T47D (cell line): ENCODE measurements at regions not wholly inside any gene's neighbourhood (a gene's known extent, or its start where the extent isn't known, plus 50 kb on each side); places are given as distances from the start of the nearest gene placed in this dataset.

Source experiments
- DNase-seq, 2 experiments: peaks; one replicate each; pipeline versions ENCODE4 v3.0.0 to v3.0.0-alpha.2; 2011 to 2012; ENCODE audit warnings: low read depth in 1 of 2, low spot score in 1 of 2
- JUND ChIP-seq: IDR thresholded peaks from 2 replicates; pipeline ENCODE4 v1.6.1; 2012; ENCODE audit warnings: low read depth
- in situ Hi-C: cut with HindIII; loops from 2 replicates; pipeline ENCODE4 v1.10.0; 2016; ENCODE audit warnings: low sequenced_read_pairs, low pct_unique_long_range_greater_than_20kb

DNA sequence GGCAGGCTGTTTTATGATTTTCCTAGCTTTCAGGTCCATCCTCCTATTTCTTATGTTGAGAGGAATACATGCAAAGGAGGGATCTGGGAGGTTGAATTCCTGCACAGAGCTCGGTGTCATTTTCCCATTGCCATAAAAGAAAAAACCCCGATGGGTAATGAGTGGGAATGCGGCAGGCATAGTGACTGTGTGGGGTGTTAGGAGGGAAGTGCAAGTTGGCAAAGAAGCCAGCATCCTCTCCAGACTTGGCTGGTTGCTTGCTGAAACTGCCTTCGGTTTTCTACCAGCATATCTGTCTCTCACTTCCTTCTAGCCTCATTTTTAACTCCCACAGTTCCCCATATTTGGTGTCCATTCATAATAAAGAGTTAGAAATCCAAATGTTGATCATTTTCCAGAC is 1046.1 kb downstream of the SLC6A15 start:
- no peak for TF ChIP-seq JUND
- DNase-seq: no peak
- in situ Hi-C loops: no loop called here

DNA sequence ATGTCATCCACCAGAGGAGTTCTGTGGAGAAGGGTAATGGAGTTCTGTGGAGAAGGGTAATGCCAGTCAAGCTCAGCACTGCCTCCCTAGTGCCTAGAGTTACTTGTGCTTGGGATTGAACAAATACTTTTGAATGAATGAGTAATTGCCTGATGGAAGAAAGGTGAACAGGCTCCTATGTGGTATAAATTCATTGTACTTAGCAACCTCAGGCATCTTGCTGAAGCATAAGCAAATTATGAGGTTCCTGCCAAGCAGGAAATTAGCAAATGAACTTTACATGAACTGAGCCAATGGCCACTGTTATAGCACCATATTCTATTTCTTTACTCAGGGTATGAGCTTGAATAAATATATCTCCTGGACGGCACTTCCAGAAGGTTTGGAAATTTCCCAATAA is 1047.2 kb downstream of the SLC6A15 start:
- TF ChIP-seq JUND: no peak
- in situ Hi-C loops: no loop called here
- DNase-seq: peak in 1 of 2 experiments; percentile 45

DNA sequence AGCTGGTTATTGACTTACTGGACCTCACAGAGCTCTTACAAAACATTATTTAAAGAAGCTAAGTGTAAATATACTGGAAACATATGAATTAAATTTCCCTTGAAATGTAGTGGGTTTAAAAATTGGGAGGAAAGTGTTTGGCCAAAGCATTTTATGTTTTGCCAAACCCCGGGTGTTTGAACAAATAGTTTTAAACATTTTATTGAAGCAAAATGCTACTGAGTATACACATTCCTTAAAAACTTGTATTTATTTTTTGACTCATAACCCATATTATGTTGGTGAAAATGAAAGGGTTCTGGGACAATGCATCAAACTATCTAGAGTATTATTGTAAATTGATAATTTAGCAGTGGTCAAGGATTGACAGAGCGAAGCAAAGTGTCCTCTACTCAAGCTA is 1048.5 kb downstream of the SLC6A15 start:
- no peak for DNase-seq
- TF ChIP-seq JUND: no peak
- in situ Hi-C loops: no loop called here

DNA sequence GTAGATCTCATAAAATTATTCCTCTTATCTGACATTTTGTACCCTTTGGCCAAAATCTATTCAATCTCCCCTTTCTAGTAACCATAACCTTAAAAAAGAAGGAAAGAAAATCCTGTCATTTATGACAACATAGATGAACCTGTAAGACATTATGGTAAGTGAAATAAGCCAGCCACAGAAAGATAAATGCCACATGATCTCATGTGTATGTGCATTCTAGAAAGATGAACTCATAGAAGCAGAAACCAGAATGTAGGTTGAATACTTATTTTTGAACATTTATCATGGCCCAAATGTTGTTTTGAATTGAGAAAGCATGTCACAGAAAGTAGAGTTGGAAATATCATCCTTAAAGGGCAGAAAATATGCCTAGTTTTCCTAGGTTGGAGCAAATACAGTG is 1053.6 kb downstream of the SLC6A15 start:
- no peak for DNase-seq
- in situ Hi-C loops: no loop called here
- TF ChIP-seq JUND: no peak

DNA sequence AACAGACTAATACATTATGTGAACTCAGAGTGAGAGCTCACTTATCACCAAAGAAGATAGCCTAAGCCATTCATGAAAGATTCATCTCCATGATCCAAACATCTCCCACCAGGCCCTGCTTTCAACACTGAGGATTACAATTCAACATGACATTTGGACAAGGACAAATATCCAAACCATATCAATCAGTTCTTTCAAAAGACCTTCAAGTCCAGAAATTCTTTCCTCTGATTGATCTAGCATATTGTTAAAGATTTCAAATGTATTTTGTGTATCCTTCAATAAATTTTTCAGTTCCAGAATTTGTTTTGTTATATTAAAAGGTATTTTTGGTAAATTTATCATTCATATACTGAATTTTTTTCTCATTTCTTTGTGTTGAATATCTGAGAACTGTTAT is 1055.8 kb downstream of the SLC6A15 start:
- DNase-seq: no peak
- in situ Hi-C loops: no loop called here
- no peak for TF ChIP-seq JUND

DNA sequence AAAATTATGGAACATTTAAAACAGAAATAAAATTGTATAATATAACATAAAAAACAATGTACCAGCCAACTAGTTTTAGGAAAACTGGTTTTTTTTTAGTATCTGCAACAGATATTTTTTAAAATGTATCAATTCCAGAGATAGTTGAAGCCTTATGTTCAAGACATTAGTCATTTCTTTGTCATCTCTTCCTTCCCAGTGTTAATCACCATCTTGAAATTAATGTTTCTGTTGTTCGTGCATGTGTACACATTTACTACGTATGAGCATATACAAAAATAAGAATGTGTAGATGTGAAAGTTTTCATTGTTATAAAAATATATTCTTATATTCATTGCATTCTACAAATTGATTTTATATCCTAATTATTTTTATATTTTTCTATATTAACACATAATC is 1062.1 kb downstream of the SLC6A15 start:
- DNase-seq: no peak
- no peak for TF ChIP-seq JUND
- in situ Hi-C loops: no loop called here

DNA sequence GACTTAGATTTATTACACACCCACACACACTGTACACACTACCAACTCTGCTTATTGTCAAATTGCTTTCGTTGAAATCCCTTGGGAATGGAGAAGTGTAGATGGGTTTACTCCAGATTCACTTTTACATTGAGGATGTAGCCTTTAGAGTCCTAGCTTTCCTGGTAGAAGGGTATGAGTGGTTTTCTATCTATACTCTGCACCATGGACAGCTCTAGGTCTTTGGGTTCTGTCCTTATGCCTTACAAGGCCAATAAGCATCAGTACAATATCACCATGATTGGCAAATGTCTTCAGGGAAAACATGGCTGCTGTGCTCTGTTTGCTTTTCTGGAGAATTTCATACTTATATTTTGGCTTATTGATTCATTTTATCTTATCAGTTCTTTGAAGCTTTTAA is 1063.9 kb downstream of the SLC6A15 start:
- no peak for DNase-seq
- in situ Hi-C loops: no loop called here
- TF ChIP-seq JUND: no peak

DNA sequence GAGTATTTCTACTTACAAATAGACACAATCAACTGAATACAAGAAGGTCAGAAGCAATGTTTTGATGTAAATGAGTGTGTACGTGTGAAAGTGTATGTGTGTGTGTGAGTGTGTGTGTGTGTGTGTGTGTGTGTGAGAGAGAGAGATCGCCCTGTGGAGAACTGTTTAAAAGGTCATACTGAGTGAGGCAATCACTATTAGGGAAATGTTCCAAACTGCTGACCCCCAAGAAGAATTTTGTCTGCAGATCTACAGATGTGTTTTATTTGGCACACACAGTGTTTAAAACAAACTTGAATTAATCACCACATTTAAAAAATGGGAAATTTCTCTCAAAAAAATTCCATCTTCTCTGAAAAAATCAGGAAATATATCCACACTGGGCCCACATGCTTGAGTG is 1069.1 kb downstream of the SLC6A15 start:
- no peak for DNase-seq
- no peak for TF ChIP-seq JUND
- in situ Hi-C loops: no loop called here

DNA sequence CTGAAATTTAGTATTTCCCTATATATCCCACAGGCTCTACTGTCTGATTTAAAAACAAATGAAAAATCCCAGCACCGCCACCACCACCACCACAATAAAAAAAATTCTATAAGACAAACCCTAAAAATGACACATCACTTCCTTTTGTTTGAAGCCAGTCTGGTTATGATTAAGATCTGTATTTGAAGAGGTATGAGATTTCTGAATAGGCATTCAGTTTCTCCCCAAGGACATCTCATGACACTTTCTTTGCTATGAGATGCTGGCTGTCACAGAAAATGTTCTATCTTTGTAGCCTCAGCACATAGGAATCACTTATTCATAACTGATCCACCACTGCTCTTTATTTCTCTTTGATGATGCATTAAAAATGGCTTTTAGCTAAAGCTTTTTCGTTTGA is 1071.0 kb downstream of the SLC6A15 start:
- no peak for TF ChIP-seq JUND
- peak in 1 of 2 experiments; percentile 5 for DNase-seq
- in situ Hi-C loops: no loop called here

DNA sequence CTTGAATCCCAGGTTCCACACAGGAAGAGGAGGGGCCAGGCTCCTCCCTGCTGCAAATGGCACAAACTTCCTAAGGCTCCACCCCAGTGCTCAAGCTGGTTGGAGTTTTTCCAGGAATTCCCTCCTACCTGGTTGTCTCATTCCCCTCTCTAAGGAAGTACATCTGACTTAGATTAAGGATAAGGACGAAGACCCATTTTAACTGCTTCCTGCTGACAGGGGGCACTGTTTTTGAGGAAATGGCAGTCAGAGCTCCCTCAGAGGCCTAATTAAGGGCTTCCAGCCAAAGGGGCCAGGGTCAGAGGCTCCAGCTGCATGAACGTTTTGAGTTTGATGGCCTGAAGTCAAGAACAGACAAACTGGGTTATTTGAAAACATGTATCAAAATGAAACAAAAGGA is 1084.7 kb downstream of the SLC6A15 start:
- TF ChIP-seq JUND: no peak
- no peak for DNase-seq
- in situ Hi-C loops: no loop called here

DNA sequence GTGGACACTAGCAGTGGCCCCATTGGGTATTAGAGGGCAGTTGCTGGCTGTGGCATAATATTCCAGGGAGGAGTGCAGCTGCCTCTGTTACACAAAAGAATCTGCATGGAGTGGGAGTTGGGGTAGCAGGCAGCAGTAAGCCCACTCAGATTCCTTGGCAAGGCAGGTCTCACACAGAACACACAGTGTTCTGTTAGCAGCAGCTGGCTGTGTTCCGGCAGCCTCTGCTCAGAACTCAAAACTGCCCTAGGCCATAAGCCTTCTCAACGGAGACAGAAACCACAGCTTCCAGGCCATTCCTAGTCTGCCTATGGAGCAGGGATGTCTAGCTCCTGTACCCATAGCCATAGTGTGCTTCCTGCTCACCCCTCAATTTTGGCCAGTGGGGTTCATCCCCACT is 1085.4 kb downstream of the SLC6A15 start:
- TF ChIP-seq JUND: no peak
- DNase-seq: no peak
- in situ Hi-C loops: no loop called here

DNA sequence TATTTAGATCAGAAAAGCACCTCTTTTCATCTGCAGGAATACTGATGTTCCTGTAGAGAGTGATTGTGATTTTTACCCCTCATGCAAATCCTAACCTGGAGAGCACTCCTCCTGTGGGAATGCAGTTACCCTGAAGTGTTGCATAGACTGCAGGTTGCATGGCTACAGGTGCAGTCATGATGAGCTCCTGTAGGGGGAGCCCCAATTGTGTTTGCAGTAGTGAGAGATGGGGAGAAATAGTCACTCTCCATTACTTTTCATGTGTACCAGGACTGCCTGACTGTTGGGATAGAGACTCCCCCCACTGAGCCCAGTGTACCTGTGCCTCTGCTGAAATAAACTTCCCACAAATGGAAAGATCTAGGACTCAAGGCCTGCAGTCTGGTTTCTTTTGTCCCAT is 1086.5 kb downstream of the SLC6A15 start:
- in situ Hi-C loops: no loop called here
- peak in 1 of 2 experiments; percentile 58 for DNase-seq
- TF ChIP-seq JUND: no peak

DNA sequence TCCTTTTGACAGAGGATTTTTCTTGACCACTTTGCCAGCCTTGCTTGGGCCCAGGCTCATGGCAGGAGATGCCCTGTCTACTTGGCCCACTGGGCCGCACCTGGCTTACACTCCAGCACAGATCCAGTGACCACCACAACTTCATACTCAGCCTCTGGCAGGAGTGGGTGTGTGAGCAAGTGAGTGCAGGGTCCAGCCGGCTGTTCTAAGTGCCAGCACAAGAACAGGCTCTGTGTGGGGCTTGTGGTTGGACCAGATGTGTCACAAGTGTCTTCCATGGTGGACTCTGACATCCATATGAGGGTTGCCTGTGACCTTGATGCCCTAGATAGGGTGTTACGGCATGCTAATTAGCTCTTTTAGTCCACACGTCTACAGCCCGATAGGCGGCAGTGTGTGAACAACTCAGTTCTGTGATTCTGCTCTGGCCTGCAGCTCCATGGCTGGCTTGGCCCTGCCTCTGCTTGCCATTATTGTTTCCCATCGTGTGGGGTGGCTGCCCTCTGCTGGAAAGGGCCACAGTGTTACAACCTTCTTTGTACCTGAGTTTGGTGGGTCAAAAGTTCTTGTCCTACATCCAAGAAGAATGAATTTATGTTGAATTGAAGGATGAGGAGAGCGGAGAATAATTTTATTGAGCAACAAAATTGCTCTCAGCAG is 1089.1 kb downstream of the SLC6A15 start:
- peak in 1 of 2 experiments; percentile 73 for DNase-seq
- in situ Hi-C loops: no loop called here
- no peak for TF ChIP-seq JUND

DNA sequence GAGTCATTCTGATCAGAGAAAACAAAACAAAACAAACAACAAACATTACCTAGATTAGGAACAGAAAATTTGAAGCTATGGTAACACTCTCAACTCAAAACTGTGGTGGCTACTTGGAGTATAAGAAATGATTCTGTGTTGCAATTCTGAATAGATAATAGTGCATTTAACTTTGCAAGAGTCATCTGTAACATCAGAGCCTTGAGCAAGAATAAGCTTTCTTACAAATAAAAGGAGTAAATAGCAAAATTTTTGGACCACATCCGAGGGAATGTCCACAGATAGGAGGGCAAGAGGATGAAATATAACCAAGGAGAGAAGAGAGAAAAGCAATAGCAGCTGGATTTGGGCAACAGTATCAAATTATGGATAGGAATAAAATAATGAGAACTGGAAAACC is 1090.6 kb downstream of the SLC6A15 start:
- in situ Hi-C loops: no loop called here
- TF ChIP-seq JUND: no peak
- no peak for DNase-seq
